GM23338 (cell line): ENCODE measurements at regions not wholly inside any gene's neighbourhood (a gene's known extent, or its start where the extent isn't known, plus 50 kb on each side); places are given as distances from the start of the nearest gene placed in this dataset.
A peak's percentile ranks its signal among the peaks of the same experiment; 100 is the strongest.

Experiments
- ATAC-seq: fragments of 200-7000 bp; cut with Tn5 transposase; 3 replicates; pipeline ENCODE4 v1.9.1; 2020
- DNase-seq: peaks from one replicate; pipeline ENCODE4 v3.0.0-alpha.2; 2015; ENCODE audit warnings: low spot score
- H2AFZ ChIP-seq: fragments of 200-600 bp; sonication (generic); 2 replicates; pipeline ENCODE4 v1.8.0; 2016; ENCODE audit warnings: antibody characterized with exemption, mild to moderate bottlenecking, moderate library complexity
- H3F3A ChIP-seq: fragments of 200-600 bp; sonication (generic); replicated peaks from 2 replicates; pipeline ENCODE4 v1.8.0; 2017; ENCODE audit warnings: antibody characterized with exemption, mixed run types, low read depth
- H3K27ac ChIP-seq: fragments of 200-600 bp; sonication (generic); 2 replicates; pipeline ENCODE4 v1.6.1; 2016; ENCODE audit warnings: low read depth
- H3K27me3 ChIP-seq: fragments of 200-600 bp; sonication (generic); 2 replicates; pipeline ENCODE4 v1.8.0; 2016; ENCODE audit warnings: mild to moderate bottlenecking, mixed run types, moderate library complexity; ENCODE audit not compliant: insufficient read depth
- H3K36me3 ChIP-seq: fragments of 200-600 bp; sonication (generic); 2 replicates; pipeline ENCODE4 v1.8.0; 2016; ENCODE audit warnings: mild to moderate bottlenecking; ENCODE audit not compliant: insufficient read depth
- H3K4me1 ChIP-seq: fragments of 200-600 bp; sonication (generic); 2 replicates; pipeline ENCODE4 v1.8.0; 2016; ENCODE audit warnings: mild to moderate bottlenecking, moderate library complexity; ENCODE audit not compliant: insufficient read depth
- H3K4me2 ChIP-seq: fragments of 200-600 bp; sonication (generic); 2 replicates; pipeline ENCODE4 v1.7.1; 2017; ENCODE audit warnings: mixed run types
- H3K4me3 ChIP-seq: fragments of 200-600 bp; sonication (generic); 2 replicates; pipeline ENCODE4 v1.6.1; 2016; ENCODE audit warnings: mixed run types
- H3K79me2 ChIP-seq: fragments of 200-600 bp; sonication (generic); replicated peaks from 2 replicates; pipeline ENCODE4 v1.8.0; 2017; ENCODE audit warnings: mild to moderate bottlenecking; ENCODE audit not compliant: insufficient read depth
- H3K9me2 ChIP-seq: fragments of 200-600 bp; sonication (generic); 2 replicates; pipeline ENCODE4 v1.8.0; 2017; ENCODE audit not compliant: insufficient read depth
- H4K20me1 ChIP-seq: fragments of 200-600 bp; sonication (generic); replicated peaks from 2 replicates; pipeline ENCODE4 v1.8.0; 2017; ENCODE audit warnings: mild to moderate bottlenecking; ENCODE audit not compliant: insufficient read depth
- H3K27ac Mint-ChIP-seq: 2 replicates; pipeline ENCODE4 v1.8.0; 2020; ENCODE audit warnings: inconsistent platforms, mild to moderate bottlenecking, moderate library complexity, mixed read lengths
- H3K27me3 Mint-ChIP-seq: 3 replicates; pipeline ENCODE4 v1.8.0; 2022; ENCODE audit warnings: low read depth, mild to moderate bottlenecking, moderate library complexity, mixed read lengths, inconsistent platforms; ENCODE audit not compliant: insufficient read depth, poor library complexity
- H3K36me3 Mint-ChIP-seq: 3 replicates; pipeline ENCODE4 v1.8.0; 2021; ENCODE audit warnings: low read depth, mild to moderate bottlenecking, inconsistent platforms, moderate library complexity, mixed read lengths
- H3K4me1 Mint-ChIP-seq: 3 replicates; pipeline ENCODE4 v1.8.0; 2020; ENCODE audit warnings: mild to moderate bottlenecking, inconsistent platforms, mixed read lengths
- H3K4me3 Mint-ChIP-seq: 3 replicates; pipeline ENCODE4 v1.8.0; 2021; ENCODE audit warnings: moderate library complexity, mild to moderate bottlenecking, inconsistent platforms, mixed read lengths
- H3K9me3 Mint-ChIP-seq: 3 replicates; pipeline ENCODE4 v1.8.0; 2020; ENCODE audit warnings: moderate library complexity, mild to moderate bottlenecking, inconsistent platforms, mixed read lengths
- CREB1 ChIP-seq: fragments of 250-450 bp; sonication (Bioruptor Pico); IDR thresholded peaks from 2 replicates; pipeline ENCODE4 v1.5.0; 2020; ENCODE audit warnings: low read depth, mild to moderate bottlenecking, moderate library complexity
- POLR2AphosphoS5 ChIP-seq: IDR thresholded peaks from 2 replicates; pipeline ENCODE4 v1.6.1; 2016; ENCODE audit warnings: antibody characterized with exemption, low read depth
- ZNF462 ChIP-seq: fragments of 250-450 bp; sonication (Bioruptor Pico); IDR thresholded peaks from 2 replicates; pipeline ENCODE4 v1.5.0; 2020; ENCODE audit warnings: mild to moderate bottlenecking, moderate library complexity
- TF ChIP-seq, protein P1 (sequence below): IDR thresholded peaks from one replicate; pipeline ENCODE4 v1.6.1; 2018; ENCODE audit warnings: antibody characterized with exemption; ENCODE audit not compliant: unreplicated experiment

- Histone ChIP-seq H3K36me3 (no peaks in the 10 kb centered on the region), H4K20me1 (no peaks in the 10 kb centered on the region), H2AFZ (peak overlapping the region; percentile 83; the same call in 1 of the 2 replicates), H3K27ac (no peak overlapping the region), H3K27me3 (no peaks in the 10 kb centered on the region), H3K9me2 (no peaks in the 10 kb centered on the region), H3K79me2 (no peaks in the 10 kb centered on the region), H3K4me3 (no peak overlapping the region), H3F3A (no peaks in the 10 kb centered on the region), H3K4me2 (no peak overlapping the region), H3K4me1 (peaks cover 4% of the 10 kb centered on the region; the same call in 1 of the 2 replicates)
- Mint-ChIP-seq H3K4me1 (no peaks in the 10 kb centered on the region), H3K4me3 (no peak overlapping the region), H3K27ac (no peak overlapping the region), H3K36me3 (no peaks in the 10 kb centered on the region), H3K9me3 (no peaks in the 10 kb centered on the region), H3K27me3 (no peaks in the 10 kb centered on the region)
- TF ChIP-seq POLR2AphosphoS5 (no peak), CREB1 (no peak), ZNF462 (CRISPR knock-in tag) (no peak)
- TF ChIP-seq, protein P1, sequence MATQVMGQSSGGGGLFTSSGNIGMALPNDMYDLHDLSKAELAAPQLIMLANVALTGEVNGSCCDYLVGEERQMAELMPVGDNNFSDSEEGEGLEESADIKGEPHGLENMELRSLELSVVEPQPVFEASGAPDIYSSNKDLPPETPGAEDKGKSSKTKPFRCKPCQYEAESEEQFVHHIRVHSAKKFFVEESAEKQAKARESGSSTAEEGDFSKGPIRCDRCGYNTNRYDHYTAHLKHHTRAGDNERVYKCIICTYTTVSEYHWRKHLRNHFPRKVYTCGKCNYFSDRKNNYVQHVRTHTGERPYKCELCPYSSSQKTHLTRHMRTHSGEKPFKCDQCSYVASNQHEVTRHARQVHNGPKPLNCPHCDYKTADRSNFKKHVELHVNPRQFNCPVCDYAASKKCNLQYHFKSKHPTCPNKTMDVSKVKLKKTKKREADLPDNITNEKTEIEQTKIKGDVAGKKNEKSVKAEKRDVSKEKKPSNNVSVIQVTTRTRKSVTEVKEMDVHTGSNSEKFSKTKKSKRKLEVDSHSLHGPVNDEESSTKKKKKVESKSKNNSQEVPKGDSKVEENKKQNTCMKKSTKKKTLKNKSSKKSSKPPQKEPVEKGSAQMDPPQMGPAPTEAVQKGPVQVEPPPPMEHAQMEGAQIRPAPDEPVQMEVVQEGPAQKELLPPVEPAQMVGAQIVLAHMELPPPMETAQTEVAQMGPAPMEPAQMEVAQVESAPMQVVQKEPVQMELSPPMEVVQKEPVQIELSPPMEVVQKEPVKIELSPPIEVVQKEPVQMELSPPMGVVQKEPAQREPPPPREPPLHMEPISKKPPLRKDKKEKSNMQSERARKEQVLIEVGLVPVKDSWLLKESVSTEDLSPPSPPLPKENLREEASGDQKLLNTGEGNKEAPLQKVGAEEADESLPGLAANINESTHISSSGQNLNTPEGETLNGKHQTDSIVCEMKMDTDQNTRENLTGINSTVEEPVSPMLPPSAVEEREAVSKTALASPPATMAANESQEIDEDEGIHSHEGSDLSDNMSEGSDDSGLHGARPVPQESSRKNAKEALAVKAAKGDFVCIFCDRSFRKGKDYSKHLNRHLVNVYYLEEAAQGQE = no peak
- no peak for ATAC-seq
- no peak for DNase-seq
Measured at GRCh38 chr1:58405660-58406059, 140.9 kb downstream of the OMA1 start.
